ENCODE measurements at regions not wholly inside any gene's neighbourhood (a gene's known extent, or its start where the extent isn't known, plus 50 kb on each side); places are given as distances from the start of the nearest gene placed in this dataset.

GRCh38 chr3:197427021-197427420 is 128.6 kb upstream of the DLG1 start:
- peaks cover 14% of the 10 kb centered on the region for H3K4me1 Mint-ChIP-seq
- no peak for TF ChIP-seq EZH2 (IDR thresholded peaks at IDR 0.05; ENCODE audit: borderline replicate concordance, insufficient read depth, low read depth, low read length, poor library complexity, severe bottlenecking)
- TF ChIP-seq, protein P1, sequence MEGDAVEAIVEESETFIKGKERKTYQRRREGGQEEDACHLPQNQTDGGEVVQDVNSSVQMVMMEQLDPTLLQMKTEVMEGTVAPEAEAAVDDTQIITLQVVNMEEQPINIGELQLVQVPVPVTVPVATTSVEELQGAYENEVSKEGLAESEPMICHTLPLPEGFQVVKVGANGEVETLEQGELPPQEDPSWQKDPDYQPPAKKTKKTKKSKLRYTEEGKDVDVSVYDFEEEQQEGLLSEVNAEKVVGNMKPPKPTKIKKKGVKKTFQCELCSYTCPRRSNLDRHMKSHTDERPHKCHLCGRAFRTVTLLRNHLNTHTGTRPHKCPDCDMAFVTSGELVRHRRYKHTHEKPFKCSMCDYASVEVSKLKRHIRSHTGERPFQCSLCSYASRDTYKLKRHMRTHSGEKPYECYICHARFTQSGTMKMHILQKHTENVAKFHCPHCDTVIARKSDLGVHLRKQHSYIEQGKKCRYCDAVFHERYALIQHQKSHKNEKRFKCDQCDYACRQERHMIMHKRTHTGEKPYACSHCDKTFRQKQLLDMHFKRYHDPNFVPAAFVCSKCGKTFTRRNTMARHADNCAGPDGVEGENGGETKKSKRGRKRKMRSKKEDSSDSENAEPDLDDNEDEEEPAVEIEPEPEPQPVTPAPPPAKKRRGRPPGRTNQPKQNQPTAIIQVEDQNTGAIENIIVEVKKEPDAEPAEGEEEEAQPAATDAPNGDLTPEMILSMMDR (IDR thresholded peaks at IDR 0.05), result no peak
- peaks cover 0 to 8% (median 5%) of the 10 kb centered on the region in 4 experiments for H3K27me3 ChIP-seq (replicated peaks in 1 of 4; ENCODE audit: control extremely low read depth in 1 of 4, control insufficient read depth in 3 of 4, insufficient read depth in 4 of 4, low read length in 3 of 4)
- 98% methylated on average over 7 of the region's 8 CpGs for WGBS (ENCODE audit: insufficient coverage)
- no peaks in the 10 kb centered on the region for H3K79me2 ChIP-seq (ENCODE audit: control insufficient read depth, insufficient read depth, low read length)
- H3K4me3 Mint-ChIP-seq, result no peak overlapping the region
- H3K36me3 ChIP-seq (replicated peaks in 1 of 2; ENCODE audit: control extremely low read depth in 1 of 2, control insufficient read depth in 1 of 2, extremely low read depth in 1 of 2, insufficient read depth in 2 of 2, low read length in 1 of 2), result no peaks in the 10 kb centered on the region
- ChIA-PET CTCF (interaction anchor here (0.7 kb wide), 1 partner anchor 39 kb away, joined by 4 read pairs; no protein-coding TSS in a partner anchor), POLR2A (no interaction called here)
- no peaks in the 10 kb centered on the region for H4K20me1 ChIP-seq (ENCODE audit: control insufficient read depth, insufficient read depth, low read length, poor library complexity, severe bottlenecking)
- H3K9me3 Mint-ChIP-seq (ENCODE audit: insufficient read depth), result no peaks in the 10 kb centered on the region
- no peak overlapping the region for H2AFZ ChIP-seq (ENCODE audit: insufficient read depth, low read depth, low read length, poor library complexity, severe bottlenecking)
- no peak overlapping the region for H3K27ac ChIP-seq (ENCODE audit: low read length in 2 of 2)
- DNase-seq (no peak), ATAC-seq (ENCODE audit: low read depth) (no peak)
- H3K27ac Mint-ChIP-seq, result no peak overlapping the region
- peaks cover 7 to 8% of the 10 kb centered on the region in 2 donors for H3K4me1 ChIP-seq (ENCODE audit: control insufficient read depth in 2 of 2, insufficient read depth in 2 of 2, low read length in 2 of 2)
- H3K4me2 ChIP-seq (replicated peaks; ENCODE audit: low read depth, low read length, poor library complexity, severe bottlenecking), result no peak overlapping the region
- peaks cover 55% of the 10 kb centered on the region for H3K27me3 Mint-ChIP-seq
- intact Hi-C loops (cut with micrococcal nuclease), result no loop called here
- H3K9me3 ChIP-seq (ENCODE audit: control extremely low read depth in 1 of 3, control insufficient read depth in 2 of 3, insufficient read depth in 1 of 3, low read length in 2 of 3), result no peaks in the 10 kb centered on the region
- no peak overlapping the region for H3K9ac ChIP-seq (ENCODE audit: low read length)
- no peak overlapping the region for H3K4me3 ChIP-seq (ENCODE audit: control extremely low read depth in 1 of 5, extremely low read depth in 1 of 5, insufficient read depth in 1 of 5, low read depth in 2 of 5, low read length in 4 of 5)

GRCh38 chr3:197426121-197426566 is 127.7 kb upstream of the DLG1 start:
- intact Hi-C loops (cut with micrococcal nuclease), result no loop called here
- Histone ChIP-seq H3K27me3 (replicated peaks in 1 of 4; ENCODE audit: control extremely low read depth in 1 of 4, control insufficient read depth in 3 of 4, insufficient read depth in 4 of 4, low read length in 3 of 4) (peaks cover 0 to 8% (median 5%) of the 10 kb centered on the region in 4 experiments), H3K4me2 (replicated peaks; ENCODE audit: low read depth, low read length, poor library complexity, severe bottlenecking) (no peak overlapping the region), H3K9me3 (ENCODE audit: control extremely low read depth in 1 of 3, control insufficient read depth in 2 of 3, insufficient read depth in 1 of 3, low read length in 2 of 3) (no peaks in the 10 kb centered on the region), H2AFZ (ENCODE audit: insufficient read depth, low read depth, low read length, poor library complexity, severe bottlenecking) (no peak overlapping the region), H3K9ac (ENCODE audit: low read length) (no peak overlapping the region), H3K27ac (ENCODE audit: low read length in 2 of 2) (no peak overlapping the region), H3K4me1 (ENCODE audit: control insufficient read depth in 2 of 2, insufficient read depth in 2 of 2, low read length in 2 of 2) (peaks cover 7 to 8% of the 10 kb centered on the region in 2 donors), H4K20me1 (ENCODE audit: control insufficient read depth, insufficient read depth, low read length, poor library complexity, severe bottlenecking) (no peaks in the 10 kb centered on the region), H3K4me3 (ENCODE audit: control extremely low read depth in 1 of 5, extremely low read depth in 1 of 5, insufficient read depth in 1 of 5, low read depth in 2 of 5, low read length in 4 of 5) (no peak overlapping the region), H3K36me3 (replicated peaks in 1 of 2; ENCODE audit: control extremely low read depth in 1 of 2, control insufficient read depth in 1 of 2, extremely low read depth in 1 of 2, insufficient read depth in 2 of 2, low read length in 1 of 2) (no peaks in the 10 kb centered on the region), H3K79me2 (ENCODE audit: control insufficient read depth, insufficient read depth, low read length) (no peaks in the 10 kb centered on the region)
- H3K4me3 Mint-ChIP-seq, result no peak overlapping the region
- ChIA-PET POLR2A (no interaction called here), CTCF (interaction anchor here (0.6 to 0.7 kb wide), 2 partner anchors 40 to 206 kb away, joined by 3 to 4 read pairs; no protein-coding TSS in a partner anchor)
- H3K9me3 Mint-ChIP-seq (ENCODE audit: insufficient read depth), result no peaks in the 10 kb centered on the region
- TF ChIP-seq EZH2 (IDR thresholded peaks at IDR 0.05; ENCODE audit: borderline replicate concordance, insufficient read depth, low read depth, low read length, poor library complexity, severe bottlenecking), result no peak
- TF ChIP-seq, protein P1 (IDR thresholded peaks at IDR 0.05), result no peak
- H3K27ac Mint-ChIP-seq, result no peak overlapping the region
- peaks cover 14% of the 10 kb centered on the region for H3K4me1 Mint-ChIP-seq
- WGBS (ENCODE audit: insufficient coverage), result 89% methylated on average over 6 of the region's 6 CpGs
- no peak for ATAC-seq (ENCODE audit: low read depth)
- peaks cover 47% of the 10 kb centered on the region for H3K27me3 Mint-ChIP-seq
- DNase-seq, result no peak

Data from B cell (primary cell).